K562 (cell line): ENCODE measurements at regions not wholly inside any gene's neighbourhood (a gene's known extent, or its start where the extent isn't known, plus 50 kb on each side); places are given as distances from the start of the nearest gene placed in this dataset.

Source experiments
- ATAC-seq: fragments of 200-7000 bp; cut with Tn5 transposase; 3 replicates; pipeline ENCODE4 v1.9.1; 2020; ENCODE audit warnings: moderate library complexity
- BruUV-seq: library from RNA; stranded (reverse); fragments of 400-500 nt; replicated peaks from 2 replicates; lab custom pipeline; 2021; lab: Mats Ljungman, UMichigan
- CTCF ChIA-PET: fragments of 300-600 bp; formaldehyde crosslinking; extraction: SDS; loops from one replicate; lab custom pipeline; 2021; ENCODE audit warnings: low intra/inter-chr PET ratio; lab: Yijun Ruan, JAX
- POLR2A ChIA-PET: fragments of 300-600, 350-650 bp; sonication (Branson Sonifier 250); formaldehyde crosslinking; extraction: SDS; loops from one replicate; lab custom pipeline; 2021; ENCODE audit warnings: antibody characterized with exemption, inconsistent platforms; lab: Yijun Ruan, JAX
- DNase-seq, 4 experiments: peaks; one replicate each; pipeline versions ENCODE4 v3.0.0 to v3.0.0-alpha.2; 2011 to 2018; ENCODE audit warnings: low spot score in 3 of 4, mixed read lengths in 3 of 4; ENCODE audit errors: extremely low read depth in 1 of 4
- FAIRE-seq: peaks from 2 replicates; lab custom pipeline; 2011; peaks lifted over from hg19 to GRCh38; lab: Jason Lieb, UNC
- H2AFZ ChIP-seq: 2 replicates; pipeline ENCODE4 v1.6.0; 2011; ENCODE audit warnings: low read depth, low read length, control low read depth, inconsistent platforms
- H3K27ac ChIP-seq: fragments of 200-600 bp; 3 replicates; pipeline ENCODE4 v1.8.0; 2011; ENCODE audit warnings: low read depth, mild to moderate bottlenecking, control low read depth, inconsistent platforms, low read length, moderate library complexity, mixed read lengths; ENCODE audit errors: extremely low read depth
- H3K27me3 ChIP-seq, 2 experiments: fragments of 300-600 bp in 1 of 2; 2 replicates in 1 of 2; 3 replicates in 1 of 2; pipeline versions ENCODE4 v1.6.0 to v1.8.0; 2011; ENCODE audit warnings: inconsistent platforms in 2 of 2, low read length in 2 of 2, mild to moderate bottlenecking in 1 of 2, mixed read lengths in 1 of 2, moderate library complexity in 1 of 2; ENCODE audit not compliant: control insufficient read depth in 2 of 2, insufficient read depth in 2 of 2
- H3K36me3 ChIP-seq: fragments of 300-600 bp; 3 replicates; pipeline ENCODE4 v1.8.0; 2011; ENCODE audit warnings: mild to moderate bottlenecking, low read length, inconsistent platforms; ENCODE audit not compliant: control insufficient read depth, insufficient read depth
- H3K4me1 ChIP-seq, 2 experiments: fragments of 200-600 bp in 1 of 2; replicated peaks in 1 of 2; 2 replicates in 1 of 2; 3 replicates in 1 of 2; pipeline versions ENCODE4 v1.5.1 to v1.8.0; 2011; ENCODE audit warnings: inconsistent platforms in 2 of 2, low read length in 2 of 2, mild to moderate bottlenecking in 1 of 2, mixed read lengths in 1 of 2, moderate library complexity in 1 of 2; ENCODE audit not compliant: control insufficient read depth in 2 of 2, insufficient read depth in 2 of 2
- H3K4me2 ChIP-seq: 2 replicates; pipeline ENCODE4 v1.6.1; 2011; ENCODE audit warnings: low read length, control low read depth, inconsistent platforms, mixed read lengths; ENCODE audit not compliant: insufficient read depth
- H3K4me3 ChIP-seq: fragments of 200-600 bp; sonication (generic), shearing (Covaris generic); 2 replicates; pipeline ENCODE4 v1.5.1; 2016; ENCODE audit warnings: control low read depth, inconsistent platforms
- H3K79me2 ChIP-seq: fragments of 200-600 bp; 3 replicates; pipeline ENCODE4 v1.8.0; 2011; ENCODE audit warnings: low read length, inconsistent platforms; ENCODE audit not compliant: control insufficient read depth, insufficient read depth
- H3K9ac ChIP-seq, 2 experiments: 2 replicates each; pipeline versions ENCODE4 v1.6.0 to v1.6.1; 2011; ENCODE audit warnings: low read depth in 2 of 2, low read length in 2 of 2, control low read depth in 1 of 2, inconsistent platforms in 1 of 2, mild to moderate bottlenecking in 1 of 2, mixed read lengths in 1 of 2; ENCODE audit not compliant: insufficient read depth in 1 of 2
- H3K9me1 ChIP-seq: one replicate; pipeline ENCODE4 v1.6.0; 2011; ENCODE audit warnings: inconsistent platforms, mild to moderate bottlenecking, low read length, moderate library complexity; ENCODE audit not compliant: control insufficient read depth, insufficient read depth
- H3K9me3 ChIP-seq: replicated peaks from 2 replicates; pipeline ENCODE4 v1.5.1; 2011; ENCODE audit warnings: low read depth, low read length, inconsistent platforms; ENCODE audit not compliant: control insufficient read depth, insufficient read depth
- H4K20me1 ChIP-seq: replicated peaks from 2 replicates; pipeline ENCODE4 v1.6.1; 2011; ENCODE audit warnings: low read length, inconsistent platforms, mixed read lengths; ENCODE audit not compliant: control insufficient read depth, insufficient read depth
- CREB5 ChIP-seq: fragments of 250-450 bp; sonication (Bioruptor Pico); IDR thresholded peaks from 2 replicates; pipeline ENCODE4 v1.5.0; 2020; ENCODE audit warnings: mild to moderate bottlenecking
- CTCF ChIP-seq, 3 experiments: IDR thresholded peaks in 2 of 3; conservative IDR thresholded peaks in 1 of 3; 2 replicates each; pipeline ENCODE4 v1.5.1; 2011 to 2012; ENCODE audit warnings: low read length in 3 of 3, mild to moderate bottlenecking in 3 of 3, control low read depth in 2 of 3, improper control_type of control experiment in 1 of 3, inconsistent platforms in 1 of 3, low read depth in 1 of 3, mixed read lengths in 1 of 3, moderate library complexity in 1 of 3; ENCODE audit not compliant: insufficient read depth in 2 of 3
- HMG20B ChIP-seq: fragments of 250-450 bp; sonication (Bioruptor Pico); IDR thresholded peaks from 2 replicates; pipeline ENCODE4 v1.5.0; 2021; ENCODE audit warnings: mild to moderate bottlenecking
- WGBS: fragments of 100-300 bp; shearing (Covaris generic); methylation state at CpG from one replicate; pipeline ENCODE4 v1.1.6; 2016; ENCODE audit warnings: low coverage, mixed read lengths; ENCODE audit not compliant: insufficient coverage; ENCODE audit errors: missing lambda C conversion rate; 5-methylcytosine and 5-hydroxymethylcytosine counted together
- in situ Hi-C: fragments of 300-500 bp; cut with MboI; formaldehyde crosslinking; loops from 4 replicates; pipeline ENCODE4 v1.15.0; 2018; ENCODE audit warnings: inconsistent platforms, mixed read lengths
- intact Hi-C: fragments of 100-400 bp; cut with micrococcal nuclease; formaldehyde crosslinking; loops from 2 replicates; pipeline ENCODE4 v1.14.2; 2022

- CTCF ChIA-PET = no interaction called here
- Histone ChIP-seq H3K4me3 (no peak overlapping the region), H3K4me2 (no peak overlapping the region), H3K36me3 (no peaks in the 10 kb centered on the region), H3K4me1 (no peaks in the 10 kb centered on the region), H3K9ac (no peak overlapping the region), H4K20me1 (no peaks in the 10 kb centered on the region), H3K9me1 (no peaks in the 10 kb centered on the region), H3K27me3 (no peaks in the 10 kb centered on the region), H3K79me2 (no peaks in the 10 kb centered on the region), H3K9me3 (no peaks in the 10 kb centered on the region), H3K27ac (no peak overlapping the region), H2AFZ (no peak overlapping the region)
- POLR2A ChIA-PET = no interaction called here
- FAIRE-seq (no peak), DNase-seq (peak in 1 of 4 experiments; percentile 4), ATAC-seq (no peak; the same call in 2 of the 3 replicates)
- intact Hi-C loops (no loop called here), in situ Hi-C loops (no loop called here)
- BruUV-seq = no TSS peak
- WGBS = 0% methylated on average over 4 of the region's 4 CpGs
- no peak for TF ChIP-seq HMG20B (CRISPR knock-in tag)
- TF ChIP-seq CREB5 (CRISPR knock-in tag) = no peak
- peak in 2 of 3 experiments; percentile 19 to 25; a peak in 2 of 6 replicates for TF ChIP-seq CTCF (IDR thresholded peaks at IDR 0.05 in 2 of 3, conservative IDR thresholded peaks at IDR 0.05 in 1 of 3; ENCODE audit: insufficient read depth in 2 of 3, low read depth in 1 of 3, low read length in 3 of 3)
Measured at GRCh38 chr5:61915646-61916045, 390.4 kb upstream of the KIF2A start.
